ENCODE measurements at regions not wholly inside any gene's neighbourhood (a gene's known extent, or its start where the extent isn't known, plus 50 kb on each side); places are given as distances from the start of the nearest gene placed in this dataset.
"Not testable (repeated sequence)": the region's sequence is repeated elsewhere in the genome, so short reads cannot be mapped to it uniquely, and the experiment has no call there.

DNA sequence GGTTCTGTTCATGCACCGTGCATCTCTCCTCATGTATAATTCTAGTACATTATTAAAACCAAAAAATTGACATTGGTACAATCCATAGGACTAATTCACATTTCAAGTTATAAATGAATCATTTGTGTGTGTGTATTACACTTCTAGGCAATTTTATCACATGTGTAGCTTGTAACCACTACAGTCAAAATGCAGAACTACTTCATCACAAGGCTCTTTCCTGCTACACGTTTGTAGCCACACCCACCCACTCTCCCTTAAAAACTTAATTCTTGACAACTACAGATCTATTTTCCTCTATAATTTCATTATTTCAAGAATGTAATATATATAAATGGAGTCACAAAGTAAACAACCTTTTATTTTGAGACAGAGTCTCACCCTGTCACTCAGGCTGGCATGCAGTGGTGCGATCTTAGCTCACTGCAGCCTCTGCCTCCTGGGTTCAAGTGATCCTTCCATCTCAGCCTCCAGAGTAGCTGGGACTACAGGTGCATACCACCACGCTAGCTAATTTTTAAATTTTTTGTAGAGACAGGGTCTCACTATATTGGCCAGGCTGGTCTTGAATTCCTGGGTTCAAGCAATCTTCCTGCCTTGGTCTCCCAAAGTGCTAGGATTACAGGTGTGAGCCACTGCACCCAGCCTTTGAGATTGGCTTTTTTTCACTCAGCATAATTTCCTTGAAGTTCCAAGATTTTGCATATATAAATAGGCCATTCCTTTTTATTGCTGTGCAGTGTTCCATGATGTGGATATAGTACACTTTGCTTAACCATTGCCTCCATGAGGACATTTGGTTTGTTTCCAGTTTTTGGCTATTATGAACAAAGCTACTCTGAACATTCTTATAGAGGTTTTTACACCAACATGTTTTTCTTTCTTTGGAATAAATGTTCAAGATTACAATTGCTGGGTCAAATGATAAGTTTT, 88.7 kb downstream of the METTL2B start:
- TF ChIP-seq, protein P1, sequence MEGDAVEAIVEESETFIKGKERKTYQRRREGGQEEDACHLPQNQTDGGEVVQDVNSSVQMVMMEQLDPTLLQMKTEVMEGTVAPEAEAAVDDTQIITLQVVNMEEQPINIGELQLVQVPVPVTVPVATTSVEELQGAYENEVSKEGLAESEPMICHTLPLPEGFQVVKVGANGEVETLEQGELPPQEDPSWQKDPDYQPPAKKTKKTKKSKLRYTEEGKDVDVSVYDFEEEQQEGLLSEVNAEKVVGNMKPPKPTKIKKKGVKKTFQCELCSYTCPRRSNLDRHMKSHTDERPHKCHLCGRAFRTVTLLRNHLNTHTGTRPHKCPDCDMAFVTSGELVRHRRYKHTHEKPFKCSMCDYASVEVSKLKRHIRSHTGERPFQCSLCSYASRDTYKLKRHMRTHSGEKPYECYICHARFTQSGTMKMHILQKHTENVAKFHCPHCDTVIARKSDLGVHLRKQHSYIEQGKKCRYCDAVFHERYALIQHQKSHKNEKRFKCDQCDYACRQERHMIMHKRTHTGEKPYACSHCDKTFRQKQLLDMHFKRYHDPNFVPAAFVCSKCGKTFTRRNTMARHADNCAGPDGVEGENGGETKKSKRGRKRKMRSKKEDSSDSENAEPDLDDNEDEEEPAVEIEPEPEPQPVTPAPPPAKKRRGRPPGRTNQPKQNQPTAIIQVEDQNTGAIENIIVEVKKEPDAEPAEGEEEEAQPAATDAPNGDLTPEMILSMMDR (conservative IDR thresholded peaks at IDR 0.05; ENCODE audit: low read depth in 2 of 2), result not testable (repeated sequence)
- TF ChIP-seq POLR2AphosphoS5 (IDR thresholded peaks at IDR 0.05; ENCODE audit: low read depth); EZH2 (IDR thresholded peaks at IDR 0.05; ENCODE audit: low read depth, unreplicated experiment); STAT1 (IDR thresholded peaks at IDR 0.05; ENCODE audit: unreplicated experiment); CREB1 (CRISPR knock-in tag; IDR thresholded peaks at IDR 0.05; ENCODE audit: low read depth); EZH2phosphoT487 (IDR thresholded peaks at IDR 0.05; ENCODE audit: unreplicated experiment); JUNB (IDR thresholded peaks at IDR 0.05; ENCODE audit: unreplicated experiment): not testable (repeated sequence)
- TF ChIP-seq, protein P2, sequence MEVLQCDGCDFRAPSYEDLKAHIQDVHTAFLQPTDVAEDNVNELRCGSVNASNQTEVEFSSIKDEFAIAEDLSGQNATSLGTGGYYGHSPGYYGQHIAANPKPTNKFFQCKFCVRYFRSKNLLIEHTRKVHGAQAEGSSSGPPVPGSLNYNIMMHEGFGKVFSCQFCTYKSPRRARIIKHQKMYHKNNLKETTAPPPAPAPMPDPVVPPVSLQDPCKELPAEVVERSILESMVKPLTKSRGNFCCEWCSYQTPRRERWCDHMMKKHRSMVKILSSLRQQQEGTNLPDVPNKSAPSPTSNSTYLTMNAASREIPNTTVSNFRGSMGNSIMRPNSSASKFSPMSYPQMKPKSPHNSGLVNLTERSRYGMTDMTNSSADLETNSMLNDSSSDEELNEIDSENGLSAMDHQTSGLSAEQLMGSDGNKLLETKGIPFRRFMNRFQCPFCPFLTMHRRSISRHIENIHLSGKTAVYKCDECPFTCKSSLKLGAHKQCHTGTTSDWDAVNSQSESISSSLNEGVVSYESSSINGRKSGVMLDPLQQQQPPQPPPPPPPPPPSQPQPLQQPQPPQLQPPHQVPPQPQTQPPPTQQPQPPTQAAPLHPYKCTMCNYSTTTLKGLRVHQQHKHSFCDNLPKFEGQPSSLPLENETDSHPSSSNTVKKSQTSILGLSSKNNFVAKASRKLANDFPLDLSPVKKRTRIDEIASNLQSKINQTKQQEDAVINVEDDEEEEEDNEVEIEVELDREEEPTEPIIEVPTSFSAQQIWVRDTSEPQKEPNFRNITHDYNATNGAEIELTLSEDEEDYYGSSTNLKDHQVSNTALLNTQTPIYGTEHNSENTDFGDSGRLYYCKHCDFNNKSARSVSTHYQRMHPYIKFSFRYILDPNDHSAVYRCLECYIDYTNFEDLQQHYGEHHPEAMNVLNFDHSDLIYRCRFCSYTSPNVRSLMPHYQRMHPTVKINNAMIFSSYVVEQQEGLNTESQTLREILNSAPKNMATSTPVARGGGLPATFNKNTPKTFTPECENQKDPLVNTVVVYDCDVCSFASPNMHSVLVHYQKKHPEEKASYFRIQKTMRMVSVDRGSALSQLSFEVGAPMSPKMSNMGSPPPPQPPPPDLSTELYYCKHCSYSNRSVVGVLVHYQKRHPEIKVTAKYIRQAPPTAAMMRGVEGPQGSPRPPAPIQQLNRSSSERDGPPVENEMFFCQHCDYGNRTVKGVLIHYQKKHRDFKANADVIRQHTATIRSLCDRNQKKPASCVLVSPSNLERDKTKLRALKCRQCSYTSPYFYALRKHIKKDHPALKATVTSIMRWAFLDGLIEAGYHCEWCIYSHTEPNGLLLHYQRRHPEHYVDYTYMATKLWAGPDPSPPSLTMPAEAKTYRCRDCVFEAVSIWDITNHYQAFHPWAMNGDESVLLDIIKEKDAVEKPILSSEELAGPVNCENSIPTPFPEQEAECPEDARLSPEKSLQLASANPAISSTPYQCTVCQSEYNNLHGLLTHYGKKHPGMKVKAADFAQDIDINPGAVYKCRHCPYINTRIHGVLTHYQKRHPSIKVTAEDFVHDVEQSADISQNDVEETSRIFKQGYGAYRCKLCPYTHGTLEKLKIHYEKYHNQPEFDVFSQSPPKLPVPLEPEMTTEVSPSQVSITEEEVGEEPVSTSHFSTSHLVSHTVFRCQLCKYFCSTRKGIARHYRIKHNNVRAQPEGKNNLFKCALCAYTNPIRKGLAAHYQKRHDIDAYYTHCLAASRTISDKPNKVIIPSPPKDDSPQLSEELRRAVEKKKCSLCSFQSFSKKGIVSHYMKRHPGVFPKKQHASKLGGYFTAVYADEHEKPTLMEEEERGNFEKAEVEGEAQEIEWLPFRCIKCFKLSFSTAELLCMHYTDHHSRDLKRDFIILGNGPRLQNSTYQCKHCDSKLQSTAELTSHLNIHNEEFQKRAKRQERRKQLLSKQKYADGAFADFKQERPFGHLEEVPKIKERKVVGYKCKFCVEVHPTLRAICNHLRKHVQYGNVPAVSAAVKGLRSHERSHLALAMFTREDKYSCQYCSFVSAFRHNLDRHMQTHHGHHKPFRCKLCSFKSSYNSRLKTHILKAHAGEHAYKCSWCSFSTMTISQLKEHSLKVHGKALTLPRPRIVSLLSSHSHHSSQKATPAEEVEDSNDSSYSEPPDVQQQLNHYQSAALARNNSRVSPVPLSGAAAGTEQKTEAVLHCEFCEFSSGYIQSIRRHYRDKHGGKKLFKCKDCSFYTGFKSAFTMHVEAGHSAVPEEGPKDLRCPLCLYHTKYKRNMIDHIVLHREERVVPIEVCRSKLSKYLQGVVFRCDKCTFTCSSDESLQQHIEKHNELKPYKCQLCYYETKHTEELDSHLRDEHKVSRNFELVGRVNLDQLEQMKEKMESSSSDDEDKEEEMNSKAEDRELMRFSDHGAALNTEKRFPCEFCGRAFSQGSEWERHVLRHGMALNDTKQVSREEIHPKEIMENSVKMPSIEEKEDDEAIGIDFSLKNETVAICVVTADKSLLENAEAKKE (CRISPR knock-in tag; IDR thresholded peaks at IDR 0.05), result not testable (repeated sequence)
- TF ChIP-seq, protein P3, sequence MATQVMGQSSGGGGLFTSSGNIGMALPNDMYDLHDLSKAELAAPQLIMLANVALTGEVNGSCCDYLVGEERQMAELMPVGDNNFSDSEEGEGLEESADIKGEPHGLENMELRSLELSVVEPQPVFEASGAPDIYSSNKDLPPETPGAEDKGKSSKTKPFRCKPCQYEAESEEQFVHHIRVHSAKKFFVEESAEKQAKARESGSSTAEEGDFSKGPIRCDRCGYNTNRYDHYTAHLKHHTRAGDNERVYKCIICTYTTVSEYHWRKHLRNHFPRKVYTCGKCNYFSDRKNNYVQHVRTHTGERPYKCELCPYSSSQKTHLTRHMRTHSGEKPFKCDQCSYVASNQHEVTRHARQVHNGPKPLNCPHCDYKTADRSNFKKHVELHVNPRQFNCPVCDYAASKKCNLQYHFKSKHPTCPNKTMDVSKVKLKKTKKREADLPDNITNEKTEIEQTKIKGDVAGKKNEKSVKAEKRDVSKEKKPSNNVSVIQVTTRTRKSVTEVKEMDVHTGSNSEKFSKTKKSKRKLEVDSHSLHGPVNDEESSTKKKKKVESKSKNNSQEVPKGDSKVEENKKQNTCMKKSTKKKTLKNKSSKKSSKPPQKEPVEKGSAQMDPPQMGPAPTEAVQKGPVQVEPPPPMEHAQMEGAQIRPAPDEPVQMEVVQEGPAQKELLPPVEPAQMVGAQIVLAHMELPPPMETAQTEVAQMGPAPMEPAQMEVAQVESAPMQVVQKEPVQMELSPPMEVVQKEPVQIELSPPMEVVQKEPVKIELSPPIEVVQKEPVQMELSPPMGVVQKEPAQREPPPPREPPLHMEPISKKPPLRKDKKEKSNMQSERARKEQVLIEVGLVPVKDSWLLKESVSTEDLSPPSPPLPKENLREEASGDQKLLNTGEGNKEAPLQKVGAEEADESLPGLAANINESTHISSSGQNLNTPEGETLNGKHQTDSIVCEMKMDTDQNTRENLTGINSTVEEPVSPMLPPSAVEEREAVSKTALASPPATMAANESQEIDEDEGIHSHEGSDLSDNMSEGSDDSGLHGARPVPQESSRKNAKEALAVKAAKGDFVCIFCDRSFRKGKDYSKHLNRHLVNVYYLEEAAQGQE (IDR thresholded peaks at IDR 0.05; ENCODE audit: unreplicated experiment), result not testable (repeated sequence)
